Lower leg skin (tissue), 3 donors: ENCODE measurements at regions not wholly inside any gene's neighbourhood (a gene's known extent, or its start where the extent isn't known, plus 50 kb on each side); places are given as distances from the start of the nearest gene placed in this dataset.

ENCODE experiments used
- CTCF ChIP-seq, 3 donors: fragments of 450-650 bp; IDR thresholded peaks; one replicate each; pipeline ENCODE4 v1.5.1; 2016; ENCODE audit warnings: antibody characterized with exemption in 3 of 3, mild to moderate bottlenecking in 3 of 3, moderate library complexity in 2 of 3
- POLR2A ChIP-seq, 2 donors: fragments of 450-650 bp; IDR thresholded peaks; one replicate each; pipeline ENCODE4 v1.6.1; 2016 to 2017; ENCODE audit warnings: antibody characterized with exemption in 2 of 2, mild to moderate bottlenecking in 1 of 2, moderate library complexity in 1 of 2

- no peak for TF ChIP-seq CTCF (IDR thresholded peaks at IDR 0.05)
- TF ChIP-seq POLR2A (IDR thresholded peaks at IDR 0.05), result no peak
Observed at GRCh38 chr9:107951511-107951910, 461.9 kb upstream of the KLF4 start.
